A673 (cell line): ENCODE measurements at regions not wholly inside any gene's neighbourhood (a gene's known extent, or its start where the extent isn't known, plus 50 kb on each side); places are given as distances from the start of the nearest gene placed in this dataset.

Experiments
- BruUV-seq: library from RNA; stranded (reverse); fragments of 400-500 nt; replicated peaks from 2 replicates; lab custom pipeline; 2021; lab: Mats Ljungman, UMichigan
- CTCF ChIA-PET: fragments of 300-600 bp; sonication (Branson Sonifier 250); formaldehyde crosslinking; loops from one replicate; lab custom pipeline; 2022; ENCODE audit warnings: antibody characterized with exemption; lab: Charles Lee
- POLR2A ChIA-PET: fragments of 300-600 bp; sonication (Branson Sonifier 250); formaldehyde crosslinking; loops from one replicate; lab custom pipeline; 2022; ENCODE audit warnings: antibody characterized with exemption; ENCODE audit not compliant: low non-redundant PET; lab: Charles Lee
- DNase-seq: peaks from one replicate; pipeline ENCODE4 v3.0.0-alpha.2; 2015; ENCODE audit warnings: low spot score
- H3K27ac ChIP-seq: fragments of 200-600 bp; sonication (generic); 2 replicates; pipeline ENCODE4 v1.5.1; 2016; ENCODE audit warnings: mixed run types, low read depth, mild to moderate bottlenecking, mixed read lengths, antibody characterized with exemption, low read length; ENCODE audit not compliant: poor library complexity, severe bottlenecking
- H3K27me3 ChIP-seq: fragments of 200-600 bp; sonication (generic); replicated peaks from 2 replicates; pipeline ENCODE4 v1.6.1; 2017; ENCODE audit warnings: mixed run types, low read depth, mild to moderate bottlenecking, mixed read lengths, antibody characterized with exemption, low read length; ENCODE audit not compliant: insufficient read depth, poor library complexity
- H3K36me3 ChIP-seq: fragments of 200-600 bp; sonication (generic); 2 replicates; pipeline ENCODE4 v1.6.1; 2016; ENCODE audit warnings: mixed run types, mild to moderate bottlenecking, mixed read lengths, antibody characterized with exemption, low read length; ENCODE audit not compliant: insufficient read depth, poor library complexity, severe bottlenecking
- H3K4me1 ChIP-seq: fragments of 200-600 bp; sonication (generic); 2 replicates; pipeline ENCODE4 v1.6.1; 2017; ENCODE audit warnings: mixed run types, mild to moderate bottlenecking, mixed read lengths, antibody characterized with exemption, low read length; ENCODE audit not compliant: insufficient read depth, poor library complexity, severe bottlenecking
- H3K4me3 ChIP-seq: fragments of 200-600 bp; sonication (generic); 2 replicates; pipeline ENCODE4 v1.5.1; 2016; ENCODE audit warnings: low read depth, mixed run types, mild to moderate bottlenecking, mixed read lengths, low read length; ENCODE audit not compliant: poor library complexity, severe bottlenecking
- H3K9me3 ChIP-seq: fragments of 200-600 bp; sonication (generic); 2 replicates; pipeline ENCODE4 v1.6.1; 2016; ENCODE audit warnings: mixed run types, low read depth, mild to moderate bottlenecking, mixed read lengths, antibody characterized with exemption, low read length; ENCODE audit not compliant: poor library complexity, severe bottlenecking
- CTCF ChIP-seq: fragments of 300-800, 200-600 bp; sonication (generic); conservative IDR thresholded peaks from 2 replicates; pipeline ENCODE4 v1.5.1; 2017; ENCODE audit warnings: low read depth, mild to moderate bottlenecking, antibody characterized with exemption, low read length, moderate library complexity, mixed read lengths
- EZH2 ChIP-seq: fragments of 200-600 bp; sonication (generic); IDR thresholded peaks from 2 replicates; pipeline ENCODE4 v1.6.1; 2017; ENCODE audit warnings: borderline replicate concordance, low read depth, mild to moderate bottlenecking, mixed read lengths, antibody characterized with exemption, low read length; ENCODE audit not compliant: poor library complexity, severe bottlenecking
- intact Hi-C: fragments of 100-400 bp; cut with micrococcal nuclease; formaldehyde crosslinking; loops from one replicate; pipeline ENCODE4 v1.10.0; 2022; ENCODE audit not compliant: unreplicated experiment

- no peaks in the 10 kb centered on the region for H3K27me3 ChIP-seq
- intact Hi-C loops = no loop called here
- H3K4me3 ChIP-seq = no peak overlapping the region
- H3K27ac ChIP-seq = no peak overlapping the region
- H3K36me3 ChIP-seq = no peaks in the 10 kb centered on the region
- H3K4me1 ChIP-seq = no peaks in the 10 kb centered on the region
- ChIA-PET POLR2A (no interaction called here), CTCF (no interaction called here)
- H3K9me3 ChIP-seq = peaks cover 8% of the 10 kb centered on the region
- TF ChIP-seq CTCF (no peak), EZH2 (no peak)
- no TSS peak for BruUV-seq
- DNase-seq = no peak
Observed at GRCh38 chr10:105682911-105683310, 1041.8 kb downstream of the SORCS3 start.

GRCh38 chr10:105681051-105681450 is 1040.0 kb downstream of the SORCS3 start:
- POLR2A ChIA-PET = no interaction called here
- no peaks in the 10 kb centered on the region for H3K27me3 ChIP-seq
- H3K4me1 ChIP-seq = no peaks in the 10 kb centered on the region
- CTCF ChIA-PET = no interaction called here
- H3K4me3 ChIP-seq = no peak overlapping the region
- BruUV-seq = no TSS peak
- intact Hi-C loops = no loop called here
- H3K27ac ChIP-seq = no peak overlapping the region
- H3K9me3 ChIP-seq = peaks cover 8% of the 10 kb centered on the region
- DNase-seq = no peak
- no peak for TF ChIP-seq CTCF
- TF ChIP-seq EZH2 = no peak
- no peaks in the 10 kb centered on the region for H3K36me3 ChIP-seq

GRCh38 chr10:105679781-105680180 is 1038.7 kb downstream of the SORCS3 start:
- no peaks in the 10 kb centered on the region for H3K36me3 ChIP-seq
- no TSS peak for BruUV-seq
- H3K4me1 ChIP-seq = no peaks in the 10 kb centered on the region
- peaks cover 8% of the 10 kb centered on the region for H3K9me3 ChIP-seq
- DNase-seq = no peak
- no peaks in the 10 kb centered on the region for H3K27me3 ChIP-seq
- H3K4me3 ChIP-seq = no peak overlapping the region
- ChIA-PET CTCF (no interaction called here), POLR2A (no interaction called here)
- H3K27ac ChIP-seq = no peak overlapping the region
- intact Hi-C loops = no loop called here
- TF ChIP-seq CTCF = peak; percentile 33
- TF ChIP-seq EZH2 = no peak
